ENCODE measurements at regions not wholly inside any gene's neighbourhood (a gene's known extent, or its start where the extent isn't known, plus 50 kb on each side); places are given as distances from the start of the nearest gene placed in this dataset.

DNA sequence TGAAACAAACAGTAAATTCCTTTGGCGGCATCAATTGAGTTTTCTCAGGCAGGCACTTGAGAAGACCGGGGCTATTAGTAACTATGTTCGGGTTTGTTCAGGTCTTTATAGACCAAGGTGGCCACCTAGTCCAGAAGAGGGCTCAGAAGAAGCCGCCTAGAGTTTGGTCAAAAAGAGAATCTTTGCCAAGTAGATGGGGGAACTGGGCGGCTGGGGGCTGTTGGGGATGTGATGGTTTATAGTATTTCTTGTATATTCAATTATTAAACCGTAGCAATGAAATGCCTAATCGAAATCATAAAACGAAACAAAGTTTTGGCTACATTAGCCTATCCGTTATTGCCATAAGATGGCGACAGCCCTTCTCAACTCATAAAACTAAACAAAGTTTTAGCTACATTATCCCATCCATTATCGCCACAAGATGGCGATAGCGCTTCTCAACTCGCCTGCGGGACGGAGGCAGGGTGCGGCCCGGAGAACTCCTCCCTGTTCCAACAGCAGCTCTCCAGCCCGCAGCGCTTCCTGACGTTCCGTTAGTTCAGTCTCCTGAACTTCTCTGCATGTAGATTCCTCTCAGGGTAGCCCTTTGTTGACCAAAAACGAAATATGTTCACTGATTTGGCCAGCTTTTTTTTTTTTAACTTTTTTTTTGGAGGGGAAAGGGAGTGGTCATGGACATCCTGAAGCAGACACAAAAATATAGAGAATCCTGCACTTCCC lies 120.5 kb upstream of the PRSS16 start (continued):
- TF ChIP-seq, protein P1, sequence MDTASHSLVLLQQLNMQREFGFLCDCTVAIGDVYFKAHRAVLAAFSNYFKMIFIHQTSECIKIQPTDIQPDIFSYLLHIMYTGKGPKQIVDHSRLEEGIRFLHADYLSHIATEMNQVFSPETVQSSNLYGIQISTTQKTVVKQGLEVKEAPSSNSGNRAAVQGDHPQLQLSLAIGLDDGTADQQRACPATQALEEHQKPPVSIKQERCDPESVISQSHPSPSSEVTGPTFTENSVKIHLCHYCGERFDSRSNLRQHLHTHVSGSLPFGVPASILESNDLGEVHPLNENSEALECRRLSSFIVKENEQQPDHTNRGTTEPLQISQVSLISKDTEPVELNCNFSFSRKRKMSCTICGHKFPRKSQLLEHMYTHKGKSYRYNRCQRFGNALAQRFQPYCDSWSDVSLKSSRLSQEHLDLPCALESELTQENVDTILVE (CRISPR knock-in tag; IDR thresholded peaks at IDR 0.05): peak; percentile 40; the same call in 1 of the 2 replicates
- no peak for TF ChIP-seq ZNF558 (CRISPR knock-in tag; IDR thresholded peaks at IDR 0.05; ENCODE audit: borderline replicate concordance)
- TF ChIP-seq KDM2A (CRISPR knock-in tag; IDR thresholded peaks at IDR 0.05; ENCODE audit: borderline replicate concordance, low read depth): peak; percentile 90
- no peak for TF ChIP-seq ZNF563 (CRISPR knock-in tag; IDR thresholded peaks at IDR 0.05)
- TF ChIP-seq TBP (CRISPR knock-in tag; IDR thresholded peaks at IDR 0.05): no peak
- TF ChIP-seq ZNF331 (CRISPR knock-in tag; IDR thresholded peaks at IDR 0.05): peak; percentile 90
- TF ChIP-seq STAG1 (CRISPR knock-in tag; IDR thresholded peaks at IDR 0.05): peak; percentile 88
- TF ChIP-seq ZNF788 (CRISPR knock-in tag; IDR thresholded peaks at IDR 0.05; ENCODE audit: borderline replicate concordance): peak; percentile 50; the same call in 1 of the 2 replicates
- TF ChIP-seq SAFB2 (CRISPR knock-in tag; IDR thresholded peaks at IDR 0.05; ENCODE audit: borderline replicate concordance, low read depth): no peak
- TF ChIP-seq ATM (IDR thresholded peaks at IDR 0.05; ENCODE audit: borderline replicate concordance): no peak
- TF ChIP-seq FIP1L1 (IDR thresholded peaks at IDR 0.05; ENCODE audit: borderline replicate concordance, insufficient read depth, low read depth, low read length): no peak
- peak; percentile 36; the same call in 1 of the 2 replicates for TF ChIP-seq SOX5 (CRISPR knock-in tag; IDR thresholded peaks at IDR 0.05; ENCODE audit: borderline replicate concordance)
- peak; percentile 61 for TF ChIP-seq SIX1 (CRISPR knock-in tag; IDR thresholded peaks at IDR 0.05; ENCODE audit: borderline replicate concordance)
- TF ChIP-seq, protein P2, sequence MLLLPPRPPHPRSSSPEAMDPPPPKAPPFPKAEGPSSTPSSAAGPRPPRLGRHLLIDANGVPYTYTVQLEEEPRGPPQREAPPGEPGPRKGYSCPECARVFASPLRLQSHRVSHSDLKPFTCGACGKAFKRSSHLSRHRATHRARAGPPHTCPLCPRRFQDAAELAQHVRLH (CRISPR knock-in tag; IDR thresholded peaks at IDR 0.05; ENCODE audit: borderline replicate concordance, low read depth): peak; percentile 83; the same call in 1 of the 2 replicates
- TF ChIP-seq ZFP82 (CRISPR knock-in tag; IDR thresholded peaks at IDR 0.05; ENCODE audit: borderline replicate concordance): no peak
- TF ChIP-seq MED1 (CRISPR knock-in tag; IDR thresholded peaks at IDR 0.05): peak; percentile 54; the same call in 1 of the 2 replicates
- TF ChIP-seq FLYWCH1 (CRISPR knock-in tag; IDR thresholded peaks at IDR 0.05): no peak
- TF ChIP-seq ZNF674 (CRISPR knock-in tag; IDR thresholded peaks at IDR 0.05; ENCODE audit: low read depth): no peak
- TF ChIP-seq ZNF431 (CRISPR knock-in tag; IDR thresholded peaks at IDR 0.05; ENCODE audit: borderline replicate concordance, low read depth): no peak
- no peak for TF ChIP-seq ZIK1 (CRISPR knock-in tag; IDR thresholded peaks at IDR 0.05; ENCODE audit: borderline replicate concordance, low read depth)
- no peak for TF ChIP-seq SP1 (IDR thresholded peaks at IDR 0.05)
- no peak for TF ChIP-seq SP1 (CRISPR knock-in tag; IDR thresholded peaks at IDR 0.05)
- TF ChIP-seq, protein P3, sequence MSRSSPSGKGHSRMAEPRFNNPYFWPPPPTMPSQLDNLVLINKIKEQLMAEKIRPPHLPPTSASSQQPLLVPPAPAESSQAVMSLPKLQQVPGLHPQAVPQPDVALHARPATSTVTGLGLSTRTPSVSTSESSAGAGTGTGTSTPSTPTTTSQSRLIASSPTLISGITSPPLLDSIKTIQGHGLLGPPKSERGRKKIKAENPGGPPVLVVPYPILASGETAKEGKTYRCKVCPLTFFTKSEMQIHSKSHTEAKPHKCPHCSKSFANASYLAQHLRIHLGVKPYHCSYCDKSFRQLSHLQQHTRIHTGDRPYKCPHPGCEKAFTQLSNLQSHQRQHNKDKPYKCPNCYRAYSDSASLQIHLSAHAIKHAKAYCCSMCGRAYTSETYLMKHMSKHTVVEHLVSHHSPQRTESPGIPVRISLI (CRISPR knock-in tag; IDR thresholded peaks at IDR 0.05; ENCODE audit: borderline replicate concordance): peak; percentile 47; the same call in 1 of the 2 replicates
- TF ChIP-seq, protein P4, sequence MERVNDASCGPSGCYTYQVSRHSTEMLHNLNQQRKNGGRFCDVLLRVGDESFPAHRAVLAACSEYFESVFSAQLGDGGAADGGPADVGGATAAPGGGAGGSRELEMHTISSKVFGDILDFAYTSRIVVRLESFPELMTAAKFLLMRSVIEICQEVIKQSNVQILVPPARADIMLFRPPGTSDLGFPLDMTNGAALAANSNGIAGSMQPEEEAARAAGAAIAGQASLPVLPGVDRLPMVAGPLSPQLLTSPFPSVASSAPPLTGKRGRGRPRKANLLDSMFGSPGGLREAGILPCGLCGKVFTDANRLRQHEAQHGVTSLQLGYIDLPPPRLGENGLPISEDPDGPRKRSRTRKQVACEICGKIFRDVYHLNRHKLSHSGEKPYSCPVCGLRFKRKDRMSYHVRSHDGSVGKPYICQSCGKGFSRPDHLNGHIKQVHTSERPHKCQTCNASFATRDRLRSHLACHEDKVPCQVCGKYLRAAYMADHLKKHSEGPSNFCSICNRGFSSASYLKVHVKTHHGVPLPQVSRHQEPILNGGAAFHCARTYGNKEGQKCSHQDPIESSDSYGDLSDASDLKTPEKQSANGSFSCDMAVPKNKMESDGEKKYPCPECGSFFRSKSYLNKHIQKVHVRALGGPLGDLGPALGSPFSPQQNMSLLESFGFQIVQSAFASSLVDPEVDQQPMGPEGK (CRISPR knock-in tag; IDR thresholded peaks at IDR 0.05): peak; percentile 43; the same call in 1 of the 2 replicates
- TF ChIP-seq MAFG (CRISPR knock-in tag; IDR thresholded peaks at IDR 0.05): no peak
- TF ChIP-seq KLF12 (CRISPR knock-in tag; IDR thresholded peaks at IDR 0.05; ENCODE audit: borderline replicate concordance): peak; percentile 90; the same call in 1 of the 2 replicates
- no peak for TF ChIP-seq ZNF530 (CRISPR knock-in tag; IDR thresholded peaks at IDR 0.05; ENCODE audit: low read depth)

All from HepG2 (cell line).